Adrenal gland (tissue), 5 donors: ENCODE measurements at regions not wholly inside any gene's neighbourhood (a gene's known extent, or its start where the extent isn't known, plus 50 kb on each side); places are given as distances from the start of the nearest gene placed in this dataset.

Experiments
- CTCF ChIP-seq, 6 experiments: fragments of 450-650 bp in 4 of 6; fragments of 200-600 bp in 2 of 6; sonication (generic) in 1 of 6; IDR thresholded peaks; 1 replicate in 5 of 6; 2 replicates in 1 of 6; pipeline versions ENCODE4 v1.5.1 to v1.8.0; 2016 to 2021; ENCODE audit warnings: antibody characterized with exemption in 6 of 6, mild to moderate bottlenecking in 2 of 6, moderate library complexity in 1 of 6
- POLR2A ChIP-seq, 2 donors: fragments of 450-650 bp; IDR thresholded peaks; one replicate each; pipeline ENCODE4 v1.6.1; 2017; ENCODE audit warnings: antibody characterized with exemption in 2 of 2, mild to moderate bottlenecking in 2 of 2, moderate library complexity in 1 of 2
- donor health status: DM: no; HTN: no; CAD: no.

DNA sequence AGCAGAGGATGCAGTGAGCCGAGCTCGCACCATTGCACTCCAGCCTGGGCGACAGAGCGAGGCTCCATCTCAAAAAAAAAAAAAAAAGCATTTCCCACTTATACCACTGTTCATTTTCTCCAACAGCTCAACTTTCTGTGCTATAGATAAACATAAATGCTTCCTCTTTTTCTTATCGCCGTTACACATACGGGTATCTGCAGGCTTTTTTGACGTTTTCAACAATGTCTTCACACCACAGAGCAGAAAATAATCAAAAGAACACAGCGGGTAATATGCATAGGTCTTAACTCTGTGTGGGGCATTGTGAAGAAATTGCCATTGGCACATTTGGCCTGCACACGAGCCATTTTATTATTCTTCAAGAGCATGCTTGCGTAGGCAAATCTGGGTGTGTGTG is 86.4 kb downstream of the CAPZA3 start:
- no peak for TF ChIP-seq CTCF (IDR thresholded peaks at IDR 0.05)
- TF ChIP-seq POLR2A (IDR thresholded peaks at IDR 0.05) = no peak
